OCI-LY1 (cell line): ENCODE measurements at regions not wholly inside any gene's neighbourhood (a gene's known extent, or its start where the extent isn't known, plus 50 kb on each side); places are given as distances from the start of the nearest gene placed in this dataset.

Experiments
- CTCF ChIP-seq: fragments of 200-600 bp; sonication (generic), shearing (Covaris generic); IDR thresholded peaks from 2 replicates; pipeline ENCODE4 v1.5.1; 2017; ENCODE audit warnings: mild to moderate bottlenecking, antibody characterized with exemption, low read length, moderate library complexity, mixed read lengths
- EZH2 ChIP-seq: fragments of 200-600 bp; sonication (generic), shearing (Covaris generic); IDR thresholded peaks from 2 replicates; pipeline ENCODE4 v1.8.0; 2017; ENCODE audit warnings: borderline replicate concordance, mixed run types, mild to moderate bottlenecking, antibody characterized with exemption, low read length, moderate library complexity, mixed read lengths

- TF ChIP-seq CTCF (no peak), EZH2 (no peak)
Observed at GRCh38 chr11:15757048-15757698, 599.2 kb downstream of the SOX6 start.
